HG02678 (cell line): ENCODE measurements at regions not wholly inside any gene's neighbourhood (a gene's known extent, or its start where the extent isn't known, plus 50 kb on each side); places are given as distances from the start of the nearest gene placed in this dataset.

ENCODE experiments used
- ATAC-seq: cut with Tn5 transposase; IDR thresholded peaks from one replicate; pipeline ENCODE4 v1.9.1; 2021; ENCODE audit warnings: mild to moderate bottlenecking, moderate library complexity; ENCODE audit not compliant: unreplicated experiment

GRCh38 chr9:71384343-71384742, 262.9 kb upstream of the TRPM3 start:
- ATAC-seq, result no peak

- ATAC-seq, result no peak
Measured at GRCh38 chr9:71383308-71383940, 262.0 kb upstream of the TRPM3 start.

- no peak for ATAC-seq
Measured at GRCh38 chr9:71368157-71368556, 246.7 kb upstream of the TRPM3 start.

- ATAC-seq, result no peak
Measured at GRCh38 chr9:71364186-71364955, 242.9 kb upstream of the TRPM3 start.

- ATAC-seq, result no peak
Measured at GRCh38 chr9:71363286-71363961, 242.0 kb upstream of the TRPM3 start.

- ATAC-seq, result no peak
Measured at GRCh38 chr9:71361357-71361756, 239.9 kb upstream of the TRPM3 start.

- no peak for ATAC-seq
Measured at GRCh38 chr9:71357346-71357745, 235.9 kb upstream of the TRPM3 start.

- no peak for ATAC-seq
Measured at GRCh38 chr9:71355884-71356283, 234.5 kb upstream of the TRPM3 start.

- ATAC-seq, result no peak
Measured at GRCh38 chr9:71353720-71354119, 232.3 kb upstream of the TRPM3 start.

- no peak for ATAC-seq
Measured at GRCh38 chr9:71352837-71353236, 231.4 kb upstream of the TRPM3 start.

- no peak for ATAC-seq
Measured at GRCh38 chr9:71349218-71349617, 227.8 kb upstream of the TRPM3 start.

GRCh38 chr9:71333321-71333720, 211.9 kb upstream of the TRPM3 start:
- ATAC-seq, result no peak

GRCh38 chr9:71331603-71332002, 210.2 kb upstream of the TRPM3 start:
- ATAC-seq, result no peak

GRCh38 chr9:71329873-71330272, 208.5 kb upstream of the TRPM3 start:
- no peak for ATAC-seq

- ATAC-seq, result no peak
Measured at GRCh38 chr9:71326360-71326759, 204.9 kb upstream of the TRPM3 start.

GRCh38 chr9:71323357-71323756, 201.9 kb upstream of the TRPM3 start:
- no peak for ATAC-seq

GRCh38 chr9:71322311-71322710, 200.9 kb upstream of the TRPM3 start:
- ATAC-seq, result no peak

- peak; percentile 64 for ATAC-seq
Measured at GRCh38 chr9:71308454-71308853, 187.0 kb upstream of the TRPM3 start.

GRCh38 chr9:71306134-71306533, 184.7 kb upstream of the TRPM3 start:
- ATAC-seq, result peak; percentile 65

- ATAC-seq, result no peak
Measured at GRCh38 chr9:71303351-71303750, 181.9 kb upstream of the TRPM3 start.

- peak; percentile 60 for ATAC-seq
Measured at GRCh38 chr9:71302776-71303175, 181.4 kb upstream of the TRPM3 start.

GRCh38 chr9:71295928-71296327, 174.5 kb upstream of the TRPM3 start:
- no peak for ATAC-seq
